RWPE2 (cell line): ENCODE measurements at regions not wholly inside any gene's neighbourhood (a gene's known extent, or its start where the extent isn't known, plus 50 kb on each side); places are given as distances from the start of the nearest gene placed in this dataset.
A peak's percentile ranks its signal among the peaks of the same experiment; 100 is the strongest.
"Not testable (repeated sequence)": the region's sequence is repeated elsewhere in the genome, so short reads cannot be mapped to it uniquely, and the experiment has no call there.

Source experiments
- ATAC-seq: fragments of 200-7000 bp; cut with Tn5 transposase; 3 replicates; pipeline ENCODE4 v1.9.1; 2021; ENCODE audit warnings: low read depth
- DNase-seq: peaks from one replicate; pipeline ENCODE4 v3.0.0-alpha.2; 2020; ENCODE audit warnings: low spot score
- H3K27ac ChIP-seq: fragments of 450-650 bp; 2 replicates; pipeline ENCODE4 v1.5.1; 2017; ENCODE audit warnings: mild to moderate bottlenecking; ENCODE audit not compliant: poor library complexity, severe bottlenecking
- H3K27me3 ChIP-seq: fragments of 250-450 bp; sonication (Bioruptor Pico); 2 replicates; pipeline ENCODE4 v1.5.1; 2021; ENCODE audit warnings: mild to moderate bottlenecking, moderate library complexity; ENCODE audit not compliant: insufficient read depth, poor library complexity, severe bottlenecking
- H3K36me3 ChIP-seq: fragments of 250-450 bp; sonication (Bioruptor Pico); 2 replicates; pipeline ENCODE4 v1.5.1; 2020; ENCODE audit warnings: low read depth, mild to moderate bottlenecking, moderate library complexity
- H3K4me1 ChIP-seq: fragments of 250-450 bp; sonication (Bioruptor Pico); 2 replicates; pipeline ENCODE4 v1.5.1; 2021; ENCODE audit warnings: mild to moderate bottlenecking, moderate library complexity; ENCODE audit not compliant: insufficient read depth, poor library complexity, severe bottlenecking
- H3K4me3 ChIP-seq: fragments of 250-450 bp; sonication (Bioruptor Pico); 2 replicates; pipeline ENCODE4 v1.5.1; 2021; ENCODE audit warnings: mild to moderate bottlenecking, moderate library complexity; ENCODE audit not compliant: severe bottlenecking
- H3K9me3 ChIP-seq: fragments of 250-450 bp; sonication (Bioruptor Pico); 2 replicates; pipeline ENCODE4 v1.5.1; 2021; ENCODE audit warnings: mild to moderate bottlenecking, moderate library complexity; ENCODE audit not compliant: severe bottlenecking
- CTCF ChIP-seq: fragments of 450-650 bp; IDR thresholded peaks from one replicate; pipeline ENCODE4 v1.5.1; 2017; ENCODE audit warnings: mild to moderate bottlenecking, moderate library complexity; ENCODE audit not compliant: poor library complexity, severe bottlenecking

DNA sequence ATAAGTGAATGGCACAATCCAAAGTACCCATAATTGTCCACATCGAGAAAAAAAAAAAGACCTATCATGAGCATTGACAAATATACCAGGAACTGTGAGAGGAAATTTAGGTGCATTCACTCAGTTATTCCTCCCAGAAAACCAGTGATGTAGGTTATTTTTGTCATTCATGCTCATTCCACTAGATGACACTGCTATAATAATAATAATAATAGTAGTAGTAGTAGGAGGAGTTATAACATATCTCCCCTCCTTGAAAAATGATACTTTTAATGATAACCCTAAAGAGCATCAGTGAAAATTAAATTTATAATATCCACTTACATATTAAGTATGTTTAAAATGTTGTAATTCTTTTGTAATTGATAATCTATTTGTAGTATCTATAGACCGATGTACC lies 463.9 kb upstream of the MIR17HG start:
- DNase-seq (no peak), ATAC-seq (no peak)
- Histone ChIP-seq H3K27ac (no peak overlapping the region), H3K27me3 (no peaks in the 10 kb centered on the region), H3K9me3 (peaks cover 6% of the 10 kb centered on the region), H3K4me1 (no peaks in the 10 kb centered on the region), H3K36me3 (no peaks in the 10 kb centered on the region), H3K4me3 (no peak overlapping the region)
- TF ChIP-seq CTCF: peak; percentile 18

GRCh38 chr13:90884066-90884465 lies 463.4 kb upstream of the MIR17HG start:
- Histone ChIP-seq H3K27ac (no peak overlapping the region), H3K4me1 (no peaks in the 10 kb centered on the region), H3K27me3 (no peaks in the 10 kb centered on the region), H3K9me3 (peaks cover 6% of the 10 kb centered on the region), H3K36me3 (no peaks in the 10 kb centered on the region), H3K4me3 (no peak overlapping the region)
- TF ChIP-seq CTCF: no peak
- no peak for DNase-seq
- no peak for ATAC-seq

DNA sequence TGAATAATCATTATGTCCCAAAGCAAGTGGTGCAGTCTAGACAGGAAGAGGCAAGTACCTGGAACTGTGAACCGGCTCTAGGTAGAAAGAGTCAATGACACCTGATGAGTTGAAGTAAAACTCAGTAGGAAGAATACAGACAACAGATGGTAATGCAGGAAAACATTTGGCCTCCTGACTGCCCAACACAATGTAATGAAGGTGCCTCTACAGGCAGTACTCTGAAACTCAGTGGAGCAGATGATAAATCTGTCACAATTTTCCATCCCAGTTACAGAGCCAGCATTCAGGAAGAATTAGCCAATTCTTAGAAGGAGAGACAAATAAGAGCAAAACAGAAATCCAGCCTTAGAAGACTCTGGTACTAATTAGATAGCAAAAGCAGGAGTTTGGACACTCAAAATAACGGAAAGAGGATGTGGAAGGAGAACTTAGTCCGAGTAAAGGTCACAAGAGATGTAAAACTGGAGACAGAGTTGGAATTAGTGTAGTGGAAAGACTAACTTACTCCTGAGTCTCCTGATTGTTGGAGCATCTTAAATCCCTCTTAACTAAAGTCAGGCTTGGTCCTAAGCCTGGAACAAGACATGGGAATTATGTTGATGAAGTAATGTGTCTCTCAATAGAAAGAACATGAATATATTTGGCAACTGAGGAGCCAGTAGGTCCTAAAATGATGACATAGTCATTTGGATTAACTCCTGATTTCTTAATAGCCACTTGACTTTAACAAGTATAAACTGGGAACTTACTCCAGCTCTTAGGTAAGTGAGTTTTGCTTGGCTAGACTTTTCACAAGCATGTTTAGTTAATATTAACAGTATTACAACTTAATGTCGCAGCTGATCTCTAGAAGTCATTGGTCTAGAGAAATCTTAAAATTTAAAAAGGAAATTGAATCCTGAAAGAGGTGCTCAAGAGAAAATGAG lies 457.3 kb upstream of the MIR17HG start:
- H3K4me1 ChIP-seq: no peaks in the 10 kb centered on the region
- DNase-seq (no peak), ATAC-seq (no peak)

GRCh38 chr13:90891329-90891728 lies 456.2 kb upstream of the MIR17HG start:
- no peak overlapping the region for H3K4me3 ChIP-seq
- TF ChIP-seq CTCF: no peak
- no peak overlapping the region for H3K27ac ChIP-seq
- H3K9me3 ChIP-seq: peaks cover 2% of the 10 kb centered on the region
- no peak for DNase-seq
- H3K4me1 ChIP-seq: no peaks in the 10 kb centered on the region
- no peak for ATAC-seq
- no peaks in the 10 kb centered on the region for H3K36me3 ChIP-seq
- no peaks in the 10 kb centered on the region for H3K27me3 ChIP-seq

More for the DNA sequence above, 457.3 kb upstream of the MIR17HG start:
- Histone ChIP-seq H3K27me3 (no peaks in the 10 kb centered on the region), H3K27ac (no peak overlapping the region), H3K36me3 (no peaks in the 10 kb centered on the region), H3K4me3 (no peak overlapping the region), H3K9me3 (peaks cover 5% of the 10 kb centered on the region)
- no peak for TF ChIP-seq CTCF

DNA sequence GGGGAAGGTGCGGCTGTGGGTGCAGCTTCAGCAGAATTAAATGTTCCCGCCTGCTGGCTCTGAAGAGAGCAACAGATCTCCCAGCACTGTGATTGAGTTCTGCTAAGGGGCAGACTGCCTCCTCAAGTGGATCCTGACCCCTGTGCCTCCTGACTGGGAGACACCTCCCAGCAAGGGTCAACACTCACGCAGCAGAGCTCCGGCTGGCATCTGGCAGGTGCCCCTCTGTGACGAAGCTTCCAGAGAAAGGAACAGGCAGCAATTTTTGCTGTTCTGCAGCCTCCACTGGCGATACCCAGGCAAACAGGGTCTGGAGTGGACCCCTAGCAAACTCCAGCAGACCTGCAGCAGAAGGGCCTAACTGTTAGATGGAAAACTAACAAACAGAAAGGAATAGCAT lies 454.3 kb upstream of the MIR17HG start:
- H3K4me1 ChIP-seq, DNase-seq, H3K36me3 ChIP-seq, H3K9me3 ChIP-seq, ATAC-seq, H3K27me3 ChIP-seq, H3K4me3 ChIP-seq, H3K27ac ChIP-seq: not testable (repeated sequence)
